Lower lobe of right lung (tissue), 2 donors: ENCODE measurements at regions not wholly inside any gene's neighbourhood (a gene's known extent, or its start where the extent isn't known, plus 50 kb on each side); places are given as distances from the start of the nearest gene placed in this dataset.

Source experiments
- ATAC-seq, 2 donors: fragments of 200-7000 bp; cut with Tn5 transposase; one replicate each; pipeline ENCODE4 v1.9.1; 2020 to 2022; ENCODE audit warnings: mild to moderate bottlenecking in 2 of 2, moderate library complexity in 2 of 2
- DNase-seq: peaks from one replicate; pipeline ENCODE4 v3.0.0-alpha.2; 2020
- H3K27ac ChIP-seq: fragments of 200-600 bp; one replicate; pipeline ENCODE4 v1.8.0; 2022
- H3K27me3 ChIP-seq: fragments of 200-600 bp; one replicate; pipeline ENCODE4 v1.8.0; 2022; ENCODE audit warnings: low read depth
- H3K36me3 ChIP-seq: fragments of 200-600 bp; one replicate; pipeline ENCODE4 v1.8.0; 2022; ENCODE audit warnings: mild to moderate bottlenecking
- H3K4me1 ChIP-seq: fragments of 200-600 bp; one replicate; pipeline ENCODE4 v1.8.0; 2022
- H3K4me3 ChIP-seq: fragments of 200-600 bp; one replicate; pipeline ENCODE4 v1.8.0; 2022; ENCODE audit warnings: mild to moderate bottlenecking
- H3K9me3 ChIP-seq: fragments of 200-600 bp; one replicate; pipeline ENCODE4 v1.8.0; 2022
- intact Hi-C: fragments of 100-400 bp; cut with DNase I; formaldehyde crosslinking; loops from one replicate; pipeline ENCODE4 v1.11.0; 2022
- TF ChIP-seq, protein P1 (sequence below): fragments of 200-600 bp; IDR thresholded peaks from one replicate; pipeline ENCODE4 v1.8.0; 2022; ENCODE audit warnings: antibody characterized with exemption, mild to moderate bottlenecking
- donor health status: DM: no; HTN: yes; CAD: no; lungs with severe emphysema.

DNA sequence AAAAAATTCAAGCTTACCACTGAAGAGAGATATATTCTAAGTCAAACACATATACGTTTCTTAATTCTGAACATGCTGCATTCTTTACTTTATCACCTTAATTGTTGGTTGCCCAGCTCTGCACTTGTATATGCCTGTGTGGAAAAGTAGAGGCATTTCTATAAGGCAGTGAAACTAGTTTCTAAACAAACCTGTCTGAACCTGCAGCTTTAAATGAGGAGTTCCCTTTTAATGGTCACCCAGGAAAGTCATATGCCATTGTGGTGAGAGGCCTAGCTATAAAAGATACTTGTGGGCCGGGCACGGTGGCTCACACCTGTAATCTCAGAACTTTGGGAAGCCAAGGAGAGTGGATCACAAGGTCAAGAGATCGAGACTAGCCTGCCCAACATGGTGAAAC is 147.4 kb upstream of the RXFP1 start:
- no peaks in the 10 kb centered on the region for H3K9me3 ChIP-seq
- intact Hi-C loops, result no loop called here
- no peaks in the 10 kb centered on the region for H3K27me3 ChIP-seq
- no peak overlapping the region for H3K4me3 ChIP-seq
- no peaks in the 10 kb centered on the region for H3K4me1 ChIP-seq
- TF ChIP-seq, protein P1, sequence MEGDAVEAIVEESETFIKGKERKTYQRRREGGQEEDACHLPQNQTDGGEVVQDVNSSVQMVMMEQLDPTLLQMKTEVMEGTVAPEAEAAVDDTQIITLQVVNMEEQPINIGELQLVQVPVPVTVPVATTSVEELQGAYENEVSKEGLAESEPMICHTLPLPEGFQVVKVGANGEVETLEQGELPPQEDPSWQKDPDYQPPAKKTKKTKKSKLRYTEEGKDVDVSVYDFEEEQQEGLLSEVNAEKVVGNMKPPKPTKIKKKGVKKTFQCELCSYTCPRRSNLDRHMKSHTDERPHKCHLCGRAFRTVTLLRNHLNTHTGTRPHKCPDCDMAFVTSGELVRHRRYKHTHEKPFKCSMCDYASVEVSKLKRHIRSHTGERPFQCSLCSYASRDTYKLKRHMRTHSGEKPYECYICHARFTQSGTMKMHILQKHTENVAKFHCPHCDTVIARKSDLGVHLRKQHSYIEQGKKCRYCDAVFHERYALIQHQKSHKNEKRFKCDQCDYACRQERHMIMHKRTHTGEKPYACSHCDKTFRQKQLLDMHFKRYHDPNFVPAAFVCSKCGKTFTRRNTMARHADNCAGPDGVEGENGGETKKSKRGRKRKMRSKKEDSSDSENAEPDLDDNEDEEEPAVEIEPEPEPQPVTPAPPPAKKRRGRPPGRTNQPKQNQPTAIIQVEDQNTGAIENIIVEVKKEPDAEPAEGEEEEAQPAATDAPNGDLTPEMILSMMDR, result no peak
- no peak overlapping the region for H3K27ac ChIP-seq
- H3K36me3 ChIP-seq, result no peaks in the 10 kb centered on the region
- DNase-seq (no peak), ATAC-seq (no peak)

DNA sequence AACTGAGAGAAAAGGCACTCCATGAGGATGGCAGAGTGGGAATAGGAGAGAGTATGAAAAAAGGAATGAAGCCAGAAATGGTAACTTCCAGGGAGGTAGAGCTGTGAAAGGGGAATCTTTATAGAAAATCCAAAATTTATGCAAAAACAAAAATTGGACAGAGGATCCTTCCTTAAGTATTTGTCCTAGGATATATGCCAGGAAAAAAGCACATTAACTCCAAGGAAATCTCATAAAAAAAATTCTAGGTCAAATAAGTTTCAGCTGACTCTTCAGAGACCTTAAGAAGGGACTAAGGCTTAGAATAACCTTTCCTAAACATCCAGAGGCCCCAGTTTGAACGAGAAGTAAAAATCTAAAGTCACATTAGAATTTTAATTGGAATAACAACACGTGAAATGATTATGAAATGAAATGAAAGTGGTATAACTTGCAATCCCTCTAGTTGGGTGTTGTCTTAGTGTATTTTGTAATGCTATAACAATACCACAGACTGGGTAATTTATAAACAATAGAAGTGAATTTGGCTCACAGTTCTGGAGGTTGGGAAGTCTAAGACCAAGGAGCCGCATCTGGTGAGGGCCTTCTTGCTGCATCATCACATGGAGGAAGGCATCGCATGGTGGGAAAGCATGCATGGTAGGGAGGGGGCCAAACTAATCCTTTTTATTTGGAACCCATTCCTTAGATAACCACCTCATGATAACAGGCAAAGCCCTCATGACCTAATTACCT is 145.4 kb upstream of the RXFP1 start:
- Histone ChIP-seq H3K36me3 (no peaks in the 10 kb centered on the region), H3K4me1 (no peaks in the 10 kb centered on the region), H3K9me3 (no peaks in the 10 kb centered on the region), H3K27ac (no peak overlapping the region), H3K27me3 (no peaks in the 10 kb centered on the region), H3K4me3 (no peak overlapping the region)
- ATAC-seq, result no peak
- TF ChIP-seq, protein P1, result no peak
- intact Hi-C loops, result no loop called here
- DNase-seq, result no peak

DNA sequence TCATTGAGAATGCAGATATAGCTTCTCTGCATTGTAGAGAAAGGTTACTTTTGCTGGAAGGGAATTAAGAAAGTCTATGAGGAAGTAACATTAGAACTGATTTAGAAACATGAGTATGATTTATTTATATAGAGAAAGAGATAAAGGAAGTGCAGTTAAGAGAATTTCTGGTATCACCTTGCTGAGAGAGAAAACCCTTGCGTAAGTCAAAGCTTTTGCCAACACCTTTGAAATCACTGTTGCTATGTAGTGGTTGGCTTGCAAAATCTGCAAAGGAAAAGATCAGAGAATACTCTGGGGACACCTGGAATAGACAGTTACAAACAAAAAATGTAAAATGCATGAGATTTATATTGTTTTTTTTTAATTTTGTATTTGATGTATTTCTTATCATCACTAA is 137.3 kb upstream of the RXFP1 start:
- Histone ChIP-seq H3K4me1 (no peaks in the 10 kb centered on the region), H3K27ac (no peak overlapping the region), H3K4me3 (no peak overlapping the region), H3K27me3 (no peaks in the 10 kb centered on the region), H3K9me3 (no peaks in the 10 kb centered on the region), H3K36me3 (no peaks in the 10 kb centered on the region)
- intact Hi-C loops, result no loop called here
- TF ChIP-seq, protein P1, result no peak
- ATAC-seq (no peak), DNase-seq (no peak)

DNA sequence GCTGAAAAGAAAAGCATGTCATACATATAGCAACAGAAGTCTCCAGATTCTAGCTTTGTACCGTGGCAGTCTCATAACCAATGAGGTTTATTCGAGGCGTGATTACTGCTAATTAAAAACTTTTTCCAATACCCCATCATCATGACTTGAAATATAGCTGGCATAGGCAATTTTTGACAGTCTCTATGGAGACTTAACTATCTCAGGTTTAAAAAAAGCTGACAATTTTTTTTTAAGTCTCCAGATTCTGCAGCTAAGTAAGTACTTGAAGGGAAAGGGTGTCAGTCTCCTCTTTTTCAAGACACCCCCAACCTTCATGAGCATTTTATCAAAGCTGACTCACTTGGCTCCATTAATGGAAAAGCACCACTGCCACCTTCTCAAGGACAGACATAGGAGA is 126.3 kb upstream of the RXFP1 start:
- H3K36me3 ChIP-seq, result no peaks in the 10 kb centered on the region
- TF ChIP-seq, protein P1, result no peak
- H3K27me3 ChIP-seq, result no peaks in the 10 kb centered on the region
- no peaks in the 10 kb centered on the region for H3K4me1 ChIP-seq
- no peak for ATAC-seq
- no peak overlapping the region for H3K4me3 ChIP-seq
- H3K9me3 ChIP-seq, result no peaks in the 10 kb centered on the region
- intact Hi-C loops, result no loop called here
- no peak overlapping the region for H3K27ac ChIP-seq
- DNase-seq, result no peak

DNA sequence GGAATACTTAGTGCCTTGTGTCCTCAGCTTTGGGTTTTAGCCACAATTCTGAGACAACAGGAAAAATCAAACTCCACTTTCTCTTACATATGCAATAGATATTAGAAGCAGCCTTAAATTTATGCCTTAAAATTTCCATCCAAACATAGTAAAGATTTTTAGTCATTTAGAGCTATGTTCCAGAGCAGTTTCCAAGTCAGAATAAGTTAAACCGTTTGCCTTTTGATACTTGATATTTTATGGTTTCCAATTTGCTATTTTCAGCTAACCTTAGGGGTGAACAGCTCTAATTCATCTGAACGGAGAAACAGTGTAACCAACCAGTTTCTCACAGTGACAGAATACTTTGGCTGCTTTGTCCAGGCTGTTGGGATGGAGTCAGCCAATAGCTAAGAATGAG is 125.8 kb upstream of the RXFP1 start:
- TF ChIP-seq, protein P1, result no peak
- Histone ChIP-seq H3K4me1 (no peaks in the 10 kb centered on the region), H3K4me3 (no peak overlapping the region), H3K9me3 (no peaks in the 10 kb centered on the region), H3K27me3 (no peaks in the 10 kb centered on the region), H3K27ac (no peak overlapping the region), H3K36me3 (no peaks in the 10 kb centered on the region)
- intact Hi-C loops, result no loop called here
- DNase-seq (no peak), ATAC-seq (no peak)
